Colonic mucosa (tissue), 4 donors: ENCODE measurements at regions not wholly inside any gene's neighbourhood (a gene's known extent, or its start where the extent isn't known, plus 50 kb on each side); places are given as distances from the start of the nearest gene placed in this dataset.
"Not testable (repeated sequence)": the region's sequence is repeated elsewhere in the genome, so short reads cannot be mapped to it uniquely, and the experiment has no call there.

Source experiments
- DNase-seq: peaks from one replicate; pipeline ENCODE4 v3.0.0-alpha.2; 2020
- H3K27ac ChIP-seq: fragments of 200-600 bp; one replicate; pipeline ENCODE4 v1.8.0; 2021
- H3K27me3 ChIP-seq: fragments of 200-600 bp; one replicate; pipeline ENCODE4 v1.8.0; 2021
- H3K36me3 ChIP-seq: fragments of 200-600 bp; one replicate; pipeline ENCODE4 v1.8.0; 2021
- H3K4me1 ChIP-seq: fragments of 200-600 bp; one replicate; pipeline ENCODE4 v1.8.0; 2021; ENCODE audit warnings: mild to moderate bottlenecking
- H3K4me3 ChIP-seq: fragments of 200-600 bp; one replicate; pipeline ENCODE4 v1.8.0; 2021
- H3K9ac ChIP-seq, 2 donors: one replicate each; pipeline ENCODE4 v1.7.0; 2013; ENCODE audit warnings: control low read depth in 2 of 2, low read depth in 2 of 2, low read length in 2 of 2
- H3K9me3 ChIP-seq: fragments of 200-600 bp; one replicate; pipeline ENCODE4 v1.8.0; 2021
- intact Hi-C: fragments of 100-400 bp; cut with DNase I; formaldehyde crosslinking; loops from one replicate; pipeline ENCODE4 v1.14.1; 2022
- TF ChIP-seq, protein P1 (sequence below): fragments of 200-600 bp; IDR thresholded peaks from one replicate; pipeline ENCODE4 v1.8.0; 2022; ENCODE audit warnings: antibody characterized with exemption, mild to moderate bottlenecking
- donor health status: healthy.
- donor health status: DM: no; HTN: no; CAD: no.
- donor health status: DM: no; HTN: no; CAD: no.

GRCh38 chr4:117135634-117136354 is 50.4 kb upstream of the TRAM1L1 start:
- no peak overlapping the region for H3K9ac ChIP-seq
- intact Hi-C loops = no loop called here
- no peaks in the 10 kb centered on the region for H3K4me1 ChIP-seq
- TF ChIP-seq, protein P1, sequence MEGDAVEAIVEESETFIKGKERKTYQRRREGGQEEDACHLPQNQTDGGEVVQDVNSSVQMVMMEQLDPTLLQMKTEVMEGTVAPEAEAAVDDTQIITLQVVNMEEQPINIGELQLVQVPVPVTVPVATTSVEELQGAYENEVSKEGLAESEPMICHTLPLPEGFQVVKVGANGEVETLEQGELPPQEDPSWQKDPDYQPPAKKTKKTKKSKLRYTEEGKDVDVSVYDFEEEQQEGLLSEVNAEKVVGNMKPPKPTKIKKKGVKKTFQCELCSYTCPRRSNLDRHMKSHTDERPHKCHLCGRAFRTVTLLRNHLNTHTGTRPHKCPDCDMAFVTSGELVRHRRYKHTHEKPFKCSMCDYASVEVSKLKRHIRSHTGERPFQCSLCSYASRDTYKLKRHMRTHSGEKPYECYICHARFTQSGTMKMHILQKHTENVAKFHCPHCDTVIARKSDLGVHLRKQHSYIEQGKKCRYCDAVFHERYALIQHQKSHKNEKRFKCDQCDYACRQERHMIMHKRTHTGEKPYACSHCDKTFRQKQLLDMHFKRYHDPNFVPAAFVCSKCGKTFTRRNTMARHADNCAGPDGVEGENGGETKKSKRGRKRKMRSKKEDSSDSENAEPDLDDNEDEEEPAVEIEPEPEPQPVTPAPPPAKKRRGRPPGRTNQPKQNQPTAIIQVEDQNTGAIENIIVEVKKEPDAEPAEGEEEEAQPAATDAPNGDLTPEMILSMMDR = no peak
- H3K9me3 ChIP-seq = no peaks in the 10 kb centered on the region
- no peak overlapping the region for H3K27ac ChIP-seq
- H3K4me3 ChIP-seq = no peak overlapping the region
- no peaks in the 10 kb centered on the region for H3K36me3 ChIP-seq
- no peaks in the 10 kb centered on the region for H3K27me3 ChIP-seq
- DNase-seq = no peak

GRCh38 chr4:117137145-117137544 is 51.8 kb upstream of the TRAM1L1 start:
- DNase-seq = no peak
- H3K36me3 ChIP-seq = no peaks in the 10 kb centered on the region
- intact Hi-C loops = no loop called here

GRCh38 chr4:117138732-117139131 is 53.4 kb upstream of the TRAM1L1 start:
- intact Hi-C loops, DNase-seq, H3K36me3 ChIP-seq, H3K4me3 ChIP-seq, H3K9me3 ChIP-seq, H3K27me3 ChIP-seq, H3K27ac ChIP-seq, H3K4me1 ChIP-seq, H3K9ac ChIP-seq: not testable (repeated sequence)

More at GRCh38 chr4:117137145-117137544, 51.8 kb upstream of the TRAM1L1 start:
- H3K9me3 ChIP-seq = no peaks in the 10 kb centered on the region
- H3K9ac ChIP-seq = no peak overlapping the region
- H3K27ac ChIP-seq = no peak overlapping the region
- no peaks in the 10 kb centered on the region for H3K4me1 ChIP-seq
- TF ChIP-seq, protein P1 = no peak
- no peak overlapping the region for H3K4me3 ChIP-seq
- H3K27me3 ChIP-seq = no peaks in the 10 kb centered on the region

DNA sequence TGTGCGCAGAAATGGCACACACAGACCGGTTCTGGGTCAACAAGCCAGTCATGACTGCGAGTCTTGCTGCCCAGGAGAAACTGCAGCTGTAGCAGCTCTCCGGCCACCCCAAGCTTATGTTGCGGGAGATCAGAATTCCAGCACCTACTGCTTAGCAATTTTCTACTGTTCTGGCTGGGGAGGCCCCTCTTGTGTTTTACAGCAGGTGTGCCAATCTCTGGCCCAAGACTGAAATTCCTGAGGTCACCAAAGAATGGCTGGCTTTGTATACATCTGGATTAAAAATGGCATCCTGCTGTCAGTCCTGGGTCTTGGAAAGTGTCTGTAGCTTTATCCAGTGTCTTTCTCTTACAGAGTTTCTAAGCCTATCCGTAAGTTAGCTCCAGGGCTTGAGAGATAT is 68.9 kb upstream of the TRAM1L1 start:
- Histone ChIP-seq H3K4me1 (no peaks in the 10 kb centered on the region), H3K27ac (no peak overlapping the region), H3K27me3 (no peaks in the 10 kb centered on the region), H3K9me3 (no peaks in the 10 kb centered on the region), H3K9ac (no peak overlapping the region), H3K36me3 (no peaks in the 10 kb centered on the region), H3K4me3 (no peak overlapping the region)
- intact Hi-C loops = no loop called here
- no peak for DNase-seq
- TF ChIP-seq, protein P1 = no peak

GRCh38 chr4:117156806-117157205 is 71.4 kb upstream of the TRAM1L1 start:
- no peaks in the 10 kb centered on the region for H3K9me3 ChIP-seq
- no peak overlapping the region for H3K4me3 ChIP-seq
- intact Hi-C loops = no loop called here

DNA sequence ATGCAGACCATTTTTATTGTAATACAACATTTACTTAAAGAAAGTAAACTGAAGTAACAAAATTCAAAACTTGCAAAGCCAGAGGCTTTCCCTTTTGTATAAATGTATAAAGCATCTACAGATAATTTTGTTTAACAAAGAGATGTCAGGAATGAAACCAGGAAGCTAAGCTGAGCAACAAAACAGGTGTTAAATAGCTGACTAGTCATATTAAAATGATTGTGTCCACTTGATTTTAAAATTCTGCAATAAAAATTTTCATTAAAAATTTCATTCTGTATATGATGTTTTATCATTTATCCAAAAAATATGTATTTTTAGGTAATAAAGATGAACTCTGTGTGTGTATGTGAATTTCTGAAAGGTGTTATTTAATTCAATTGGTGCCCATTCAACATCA is 72.0 kb upstream of the TRAM1L1 start:
- no peaks in the 10 kb centered on the region for H3K36me3 ChIP-seq
- no peak for DNase-seq
- H3K27me3 ChIP-seq = no peaks in the 10 kb centered on the region
- H3K27ac ChIP-seq = no peak overlapping the region
- no peak overlapping the region for H3K9ac ChIP-seq
- intact Hi-C loops = no loop called here
- H3K9me3 ChIP-seq = no peaks in the 10 kb centered on the region
- H3K4me1 ChIP-seq = no peaks in the 10 kb centered on the region
- TF ChIP-seq, protein P1 = no peak
- no peak overlapping the region for H3K4me3 ChIP-seq

More at GRCh38 chr4:117156806-117157205, 71.4 kb upstream of the TRAM1L1 start:
- TF ChIP-seq, protein P1 = no peak
- no peak for DNase-seq
- H3K27ac ChIP-seq = no peak overlapping the region
- no peaks in the 10 kb centered on the region for H3K36me3 ChIP-seq
- no peaks in the 10 kb centered on the region for H3K27me3 ChIP-seq
- no peak overlapping the region for H3K9ac ChIP-seq
- no peaks in the 10 kb centered on the region for H3K4me1 ChIP-seq
